GM12878 (cell line): ENCODE measurements at regions not wholly inside any gene's neighbourhood (a gene's known extent, or its start where the extent isn't known, plus 50 kb on each side); places are given as distances from the start of the nearest gene placed in this dataset.

Source experiments
- ATAC-seq: fragments of 200-7000 bp; cut with Tn5 transposase; 3 replicates; pipeline ENCODE4 v1.9.1; 2020; ENCODE audit warnings: mild to moderate bottlenecking, moderate library complexity
- BruUV-seq: library from RNA; stranded (reverse); fragments of 400-500 nt; replicated peaks from 2 replicates; lab custom pipeline; 2021; lab: Mats Ljungman, UMichigan
- CTCF ChIA-PET: fragments of 300-600 bp; sonication (Branson Sonifier 250); formaldehyde crosslinking; extraction: SDS; loops from one replicate; lab custom pipeline; 2021; ENCODE audit warnings: inconsistent platforms; lab: Yijun Ruan, JAX
- POLR2A ChIA-PET: fragments of 350-600 bp; formaldehyde crosslinking; extraction: SDS; loops from one replicate; lab custom pipeline; 2021; ENCODE audit warnings: inconsistent platforms; lab: Charles Lee
- RAD21 ChIA-PET: fragments of 300-600 bp; sonication (Branson Sonifier 250); formaldehyde crosslinking; loops from one replicate; lab custom pipeline; 2023; ENCODE audit warnings: antibody characterized with exemption; ENCODE audit not compliant: unreplicated experiment; lab: Charles Lee
- SMC1A ChIA-PET: fragments of 300-600 bp; sonication (Branson Sonifier 250); formaldehyde crosslinking; loops from one replicate; lab custom pipeline; 2023; ENCODE audit not compliant: unreplicated experiment, uncharacterized antibody; lab: Charles Lee
- DNase-seq: peaks from one replicate; pipeline ENCODE4 v3.0.0-alpha.2; 2011; ENCODE audit warnings: low read depth, low spot score
- FAIRE-seq: peaks from 3 replicates; lab custom pipeline; 2011; peaks lifted over from hg19 to GRCh38; lab: Jason Lieb, UNC
- H2AFZ ChIP-seq: 2 replicates; pipeline ENCODE4 v1.6.0; 2011; ENCODE audit warnings: low read depth, low read length, control low read depth; ENCODE audit not compliant: control insufficient read depth
- H3K27ac ChIP-seq: 2 replicates; pipeline ENCODE4 v1.5.1; 2011; ENCODE audit warnings: control low read depth; ENCODE audit not compliant: control insufficient read depth, insufficient read depth
- H3K27me3 ChIP-seq, 2 experiments: replicated peaks in 1 of 2; 2 replicates each; pipeline versions ENCODE4 v1.6.0 to v1.6.1; 2011; ENCODE audit warnings: low read length in 1 of 2; ENCODE audit not compliant: control insufficient read depth in 2 of 2, insufficient read depth in 2 of 2
- H3K36me3 ChIP-seq, 2 experiments: 2 replicates each; pipeline ENCODE4 v1.5.1; 2011; ENCODE audit warnings: low read length in 1 of 2; ENCODE audit not compliant: control insufficient read depth in 2 of 2, insufficient read depth in 2 of 2
- H3K4me1 ChIP-seq: 2 replicates; pipeline ENCODE4 v1.6.1; 2011; ENCODE audit warnings: mild to moderate bottlenecking, low read length, moderate library complexity, mixed read lengths; ENCODE audit not compliant: control insufficient read depth, insufficient read depth
- H3K4me2 ChIP-seq: 2 replicates; pipeline ENCODE4 v1.6.0; 2011; ENCODE audit warnings: control low read depth; ENCODE audit not compliant: control insufficient read depth, insufficient read depth
- H3K4me3 ChIP-seq: fragments of 200-600 bp; sonication (generic); 2 replicates; pipeline ENCODE4 v1.5.1; 2016
- H3K79me2 ChIP-seq: 2 replicates; pipeline ENCODE4 v1.6.0; 2011; ENCODE audit warnings: low read length; ENCODE audit not compliant: control insufficient read depth, insufficient read depth
- H3K9ac ChIP-seq: 2 replicates; pipeline ENCODE4 v1.8.0; 2011; ENCODE audit warnings: low read length, control low read depth, mixed read lengths; ENCODE audit not compliant: control insufficient read depth, insufficient read depth
- H3K9me3 ChIP-seq: replicated peaks from 3 replicates; pipeline ENCODE4 v1.5.1; 2011; ENCODE audit warnings: mild to moderate bottlenecking, low read length; ENCODE audit not compliant: control insufficient read depth, insufficient read depth
- H4K20me1 ChIP-seq: 2 replicates; pipeline ENCODE4 v1.6.0; 2011; ENCODE audit not compliant: control insufficient read depth, insufficient read depth
- BHLHE40 ChIP-seq, 2 experiments: fragments of 450-650 bp in 1 of 2; IDR thresholded peaks; 2 replicates each; pipeline ENCODE4 v1.6.1; 2011 to 2017; ENCODE audit warnings: low read depth in 2 of 2, borderline replicate concordance in 1 of 2, improper control_type of control experiment in 1 of 2, low read length in 1 of 2, mild to moderate bottlenecking in 1 of 2
- BRCA1 ChIP-seq: IDR thresholded peaks from 2 replicates; pipeline ENCODE4 v1.6.1; 2011; ENCODE audit warnings: low read depth, low read length, improper control_type of control experiment
- CBX3 ChIP-seq: fragments of 200-600 bp; sonication (generic); IDR thresholded peaks from 2 replicates; pipeline ENCODE4 v1.6.1; 2016; ENCODE audit warnings: low read depth, borderline replicate concordance
- CREM ChIP-seq: IDR thresholded peaks from 2 replicates; pipeline ENCODE4 v1.6.1; 2014; ENCODE audit warnings: antibody characterized with exemption, low read depth
- EP300 ChIP-seq, 2 experiments: fragments of 150-350 bp in 1 of 2; IDR thresholded peaks; 2 replicates each; pipeline ENCODE4 v1.6.1; 2011 to 2012; ENCODE audit warnings: low read depth in 2 of 2, low read length in 2 of 2, borderline replicate concordance in 1 of 2, improper control_type of control experiment in 1 of 2, inconsistent platforms in 1 of 2; ENCODE audit not compliant: control insufficient read depth in 1 of 2
- ESRRA ChIP-seq: IDR thresholded peaks from 2 replicates; pipeline ENCODE4 v1.6.1; 2012; ENCODE audit warnings: mild to moderate bottlenecking, low read length, improper control_type of control experiment
- GATAD2B ChIP-seq: fragments of 450-650 bp; conservative IDR thresholded peaks from 2 replicates; pipeline ENCODE4 v1.6.1; 2017; ENCODE audit warnings: low read depth, mild to moderate bottlenecking, moderate library complexity
- IRF4 ChIP-seq: IDR thresholded peaks from 2 replicates; pipeline ENCODE4 v1.6.1; 2011; ENCODE audit warnings: low read depth, low read length
- PAX8 ChIP-seq: fragments of 450-650 bp; IDR thresholded peaks from 2 replicates; pipeline ENCODE4 v1.6.1; 2017; ENCODE audit warnings: mild to moderate bottlenecking, moderate library complexity
- RCOR1 ChIP-seq: conservative IDR thresholded peaks from 2 replicates; pipeline ENCODE4 v1.6.1; 2012; ENCODE audit warnings: low read depth, low read length, improper control_type of control experiment
- RFX5 ChIP-seq: IDR thresholded peaks from 2 replicates; pipeline ENCODE4 v1.6.1; 2011; ENCODE audit warnings: low read depth, low read length, improper control_type of control experiment
- SIX5 ChIP-seq: IDR thresholded peaks from 2 replicates; pipeline ENCODE4 v1.6.1; 2011; ENCODE audit warnings: mild to moderate bottlenecking, low read depth, low read length, moderate library complexity; ENCODE audit not compliant: severe bottlenecking
- SP1 ChIP-seq: IDR thresholded peaks from one replicate; pipeline ENCODE4 v1.6.1; 2011; ENCODE audit warnings: low read depth, low read length
- SRF ChIP-seq, 2 experiments: IDR thresholded peaks; 2 replicates each; pipeline ENCODE4 v1.6.1; 2011; ENCODE audit warnings: low read depth in 2 of 2, low read length in 2 of 2, mild to moderate bottlenecking in 1 of 2, moderate library complexity in 1 of 2
- ZNF207 ChIP-seq: fragments of 450-650 bp; IDR thresholded peaks from 2 replicates; pipeline ENCODE4 v1.6.1; 2014; ENCODE audit warnings: antibody characterized with exemption, mild to moderate bottlenecking, borderline replicate concordance
- WGBS: methylation state at CpG from one replicate; pipeline ENCODE4 v1.1.6; 2016; ENCODE audit warnings: low lambda C conversion rate; ENCODE audit not compliant: insufficient replicate concordance, insufficient coverage; ENCODE audit errors: missing lambda C conversion rate; 5-methylcytosine and 5-hydroxymethylcytosine counted together
- in situ Hi-C: fragments of 300-500 bp; cut with MboI; formaldehyde crosslinking; loops from 9 replicates; pipeline ENCODE4 v1.14.3; 2018; ENCODE audit warnings: mixed read lengths
- intact Hi-C: fragments of 100-400 bp; cut with micrococcal nuclease; formaldehyde crosslinking; loops from one replicate; pipeline ENCODE4 v1.14.2; 2022; ENCODE audit not compliant: unreplicated experiment
- TF ChIP-seq, protein P1 (sequence below): fragments of 450-650 bp; IDR thresholded peaks from 2 replicates; pipeline ENCODE4 v1.6.1; 2017; ENCODE audit warnings: mild to moderate bottlenecking, moderate library complexity
- TF ChIP-seq, protein P2 (sequence below): IDR thresholded peaks from 2 replicates; pipeline ENCODE4 v1.6.1; 2012; ENCODE audit warnings: low read depth, low read length, improper control_type of control experiment
- TF ChIP-seq, protein P3 (sequence below), 3 experiments: IDR thresholded peaks in 2 of 3; conservative IDR thresholded peaks in 1 of 3; 2 replicates each; pipeline ENCODE4 v1.5.1; 2011; ENCODE audit warnings: low read depth in 3 of 3, low read length in 3 of 3, mild to moderate bottlenecking in 3 of 3, control low read depth in 2 of 3, moderate library complexity in 2 of 3, inconsistent platforms in 1 of 3, mixed read lengths in 1 of 3; ENCODE audit not compliant: control insufficient read depth in 2 of 3, insufficient read depth in 1 of 3; ENCODE audit errors: extremely low read depth in 1 of 3

DNA sequence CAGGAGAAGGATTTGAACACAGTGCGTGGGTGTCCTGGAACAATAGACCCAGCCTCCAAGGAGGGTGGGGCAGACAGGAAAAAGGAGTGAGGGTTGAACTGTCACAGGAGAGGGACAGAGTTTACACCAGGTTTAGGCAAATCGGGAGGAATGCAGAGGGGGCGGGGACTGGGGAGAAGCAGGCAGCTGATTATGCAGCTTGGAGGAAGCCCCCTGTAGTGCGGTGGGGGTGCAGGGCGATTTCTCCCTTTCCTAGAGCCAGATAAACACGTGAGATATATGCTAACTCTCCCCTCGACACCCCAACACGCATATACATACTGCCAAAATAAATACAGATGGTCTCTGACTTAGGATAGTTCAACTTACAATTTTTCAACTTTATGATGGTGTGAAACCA is 108.6 kb upstream of the PRR20G start (continued):
- TF ChIP-seq, protein P1, sequence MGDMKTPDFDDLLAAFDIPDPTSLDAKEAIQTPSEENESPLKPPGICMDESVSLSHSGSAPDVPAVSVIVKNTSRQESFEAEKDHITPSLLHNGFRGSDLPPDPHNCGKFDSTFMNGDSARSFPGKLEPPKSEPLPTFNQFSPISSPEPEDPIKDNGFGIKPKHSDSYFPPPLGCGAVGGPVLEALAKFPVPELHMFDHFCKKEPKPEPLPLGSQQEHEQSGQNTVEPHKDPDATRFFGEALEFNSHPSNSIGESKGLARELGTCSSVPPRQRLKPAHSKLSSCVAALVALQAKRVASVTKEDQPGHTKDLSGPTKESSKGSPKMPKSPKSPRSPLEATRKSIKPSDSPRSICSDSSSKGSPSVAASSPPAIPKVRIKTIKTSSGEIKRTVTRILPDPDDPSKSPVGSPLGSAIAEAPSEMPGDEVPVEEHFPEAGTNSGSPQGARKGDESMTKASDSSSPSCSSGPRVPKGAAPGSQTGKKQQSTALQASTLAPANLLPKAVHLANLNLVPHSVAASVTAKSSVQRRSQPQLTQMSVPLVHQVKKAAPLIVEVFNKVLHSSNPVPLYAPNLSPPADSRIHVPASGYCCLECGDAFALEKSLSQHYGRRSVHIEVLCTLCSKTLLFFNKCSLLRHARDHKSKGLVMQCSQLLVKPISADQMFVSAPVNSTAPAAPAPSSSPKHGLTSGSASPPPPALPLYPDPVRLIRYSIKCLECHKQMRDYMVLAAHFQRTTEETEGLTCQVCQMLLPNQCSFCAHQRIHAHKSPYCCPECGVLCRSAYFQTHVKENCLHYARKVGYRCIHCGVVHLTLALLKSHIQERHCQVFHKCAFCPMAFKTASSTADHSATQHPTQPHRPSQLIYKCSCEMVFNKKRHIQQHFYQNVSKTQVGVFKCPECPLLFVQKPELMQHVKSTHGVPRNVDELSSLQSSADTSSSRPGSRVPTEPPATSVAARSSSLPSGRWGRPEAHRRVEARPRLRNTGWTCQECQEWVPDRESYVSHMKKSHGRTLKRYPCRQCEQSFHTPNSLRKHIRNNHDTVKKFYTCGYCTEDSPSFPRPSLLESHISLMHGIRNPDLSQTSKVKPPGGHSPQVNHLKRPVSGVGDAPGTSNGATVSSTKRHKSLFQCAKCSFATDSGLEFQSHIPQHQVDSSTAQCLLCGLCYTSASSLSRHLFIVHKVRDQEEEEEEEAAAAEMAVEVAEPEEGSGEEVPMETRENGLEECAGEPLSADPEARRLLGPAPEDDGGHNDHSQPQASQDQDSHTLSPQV = no peak
- TF ChIP-seq, protein P2, sequence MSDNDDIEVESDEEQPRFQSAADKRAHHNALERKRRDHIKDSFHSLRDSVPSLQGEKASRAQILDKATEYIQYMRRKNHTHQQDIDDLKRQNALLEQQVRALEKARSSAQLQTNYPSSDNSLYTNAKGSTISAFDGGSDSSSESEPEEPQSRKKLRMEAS = no peak
- no peak for TF ChIP-seq IRF4
- TF ChIP-seq GATAD2B = no peak

DNA sequence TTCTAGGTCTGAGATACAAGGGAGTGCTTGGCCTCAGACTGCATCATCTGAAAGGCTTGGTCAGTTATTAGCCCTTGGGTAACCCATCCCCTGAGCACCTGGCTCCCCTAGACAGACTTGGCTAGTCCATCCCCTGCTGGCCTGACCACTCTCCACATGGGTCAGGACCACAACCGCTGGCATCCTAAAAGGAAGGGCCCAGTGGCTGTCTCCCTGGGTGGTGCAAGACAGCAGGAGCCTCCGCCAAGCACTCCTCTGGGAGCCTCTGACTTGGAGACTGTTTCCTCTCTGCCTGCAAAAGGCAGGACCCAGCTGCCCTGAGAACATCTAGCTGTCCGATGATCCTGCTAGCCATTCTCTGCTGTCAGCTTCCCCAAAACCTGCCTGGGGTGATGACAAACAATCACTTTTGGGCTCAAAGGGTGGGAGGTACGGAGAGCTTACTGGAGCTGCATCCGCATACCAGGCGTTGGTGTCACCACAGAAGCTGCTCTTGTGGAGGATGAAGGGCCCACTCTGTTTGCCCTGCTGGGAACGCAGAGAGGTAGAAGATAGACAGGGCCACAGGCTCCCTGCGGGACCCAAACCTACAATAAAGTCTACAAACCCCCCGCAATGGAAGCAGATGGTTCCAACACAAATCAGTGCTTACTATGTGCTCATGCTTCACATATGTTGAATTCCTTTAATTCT is 108.0 kb upstream of the PRR20G start:
- WGBS = 41% methylated on average over 9 of the region's 9 CpGs

More for the DNA sequence above, 108.0 kb upstream of the PRR20G start:
- intact Hi-C loops = no loop called here
- DNase-seq = no peak
- no TSS peak for BruUV-seq
- ChIA-PET CTCF (no interaction called here), SMC1A (no interaction called here), RAD21 (no interaction called here), POLR2A (no interaction called here)
- H3K4me1 ChIP-seq = no peaks in the 10 kb centered on the region
- no peak overlapping the region for H2AFZ ChIP-seq
- H4K20me1 ChIP-seq = no peaks in the 10 kb centered on the region
- no peak overlapping the region for H3K4me3 ChIP-seq
- no peak overlapping the region for H3K27ac ChIP-seq
- TF ChIP-seq PAX8 (no peak), SRF (IDR thresholded peaks at IDR 0.05; ENCODE audit: low read depth in 2 of 2, low read length in 2 of 2) (no peak), EP300 (IDR thresholded peaks at IDR 0.05; ENCODE audit: borderline replicate concordance in 1 of 2, control insufficient read depth in 1 of 2, low read depth in 2 of 2, low read length in 2 of 2) (no peak), BHLHE40 (IDR thresholded peaks at IDR 0.05; ENCODE audit: borderline replicate concordance in 1 of 2, low read depth in 2 of 2, low read length in 1 of 2) (no peak), ESRRA (no peak), SIX5 (no peak), RFX5 (no peak), RCOR1 (no peak), SP1 (no peak), ZNF207 (no peak), CBX3 (no peak), BRCA1 (no peak), CREM (no peak)
- TF ChIP-seq, protein P3, sequence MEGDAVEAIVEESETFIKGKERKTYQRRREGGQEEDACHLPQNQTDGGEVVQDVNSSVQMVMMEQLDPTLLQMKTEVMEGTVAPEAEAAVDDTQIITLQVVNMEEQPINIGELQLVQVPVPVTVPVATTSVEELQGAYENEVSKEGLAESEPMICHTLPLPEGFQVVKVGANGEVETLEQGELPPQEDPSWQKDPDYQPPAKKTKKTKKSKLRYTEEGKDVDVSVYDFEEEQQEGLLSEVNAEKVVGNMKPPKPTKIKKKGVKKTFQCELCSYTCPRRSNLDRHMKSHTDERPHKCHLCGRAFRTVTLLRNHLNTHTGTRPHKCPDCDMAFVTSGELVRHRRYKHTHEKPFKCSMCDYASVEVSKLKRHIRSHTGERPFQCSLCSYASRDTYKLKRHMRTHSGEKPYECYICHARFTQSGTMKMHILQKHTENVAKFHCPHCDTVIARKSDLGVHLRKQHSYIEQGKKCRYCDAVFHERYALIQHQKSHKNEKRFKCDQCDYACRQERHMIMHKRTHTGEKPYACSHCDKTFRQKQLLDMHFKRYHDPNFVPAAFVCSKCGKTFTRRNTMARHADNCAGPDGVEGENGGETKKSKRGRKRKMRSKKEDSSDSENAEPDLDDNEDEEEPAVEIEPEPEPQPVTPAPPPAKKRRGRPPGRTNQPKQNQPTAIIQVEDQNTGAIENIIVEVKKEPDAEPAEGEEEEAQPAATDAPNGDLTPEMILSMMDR (IDR thresholded peaks at IDR 0.05 in 2 of 3, conservative IDR thresholded peaks at IDR 0.05 in 1 of 3; ENCODE audit: control insufficient read depth in 2 of 3, extremely low read depth in 1 of 3, insufficient read depth in 1 of 3, low read depth in 3 of 3, low read length in 3 of 3) = no peak
- H3K36me3 ChIP-seq = no peaks in the 10 kb centered on the region
- FAIRE-seq = no peak
- H3K4me2 ChIP-seq = no peak overlapping the region
- in situ Hi-C loops = no loop called here
- H3K79me2 ChIP-seq = no peaks in the 10 kb centered on the region
- no peak for ATAC-seq
- no peaks in the 10 kb centered on the region for H3K9me3 ChIP-seq
- H3K9ac ChIP-seq = no peak overlapping the region
- H3K27me3 ChIP-seq = peaks cover 0 to 4% of the 10 kb centered on the region in 2 experiments; a peak in 3 of 4 replicates
